Lung (tissue), 11 donors: ENCODE measurements at regions not wholly inside any gene's neighbourhood (a gene's known extent, or its start where the extent isn't known, plus 50 kb on each side); places are given as distances from the start of the nearest gene placed in this dataset.

Source experiments
- ATAC-seq: fragments of 200-7000 bp; cut with Tn5 transposase; one replicate; pipeline ENCODE4 v1.9.1; 2020; ENCODE audit warnings: moderate number of reproducible peaks; ENCODE audit not compliant: insufficient read depth, low FRiP score
- DNase-seq, 3 donors: peaks; one replicate each; pipeline ENCODE4 v3.0.0-alpha.2; 2013 to 2017
- H3K27ac ChIP-seq, 2 donors: one replicate each; pipeline ENCODE4 v1.5.1; 2013; ENCODE audit warnings: mild to moderate bottlenecking in 2 of 2, moderate library complexity in 2 of 2, control low read depth in 1 of 2, inconsistent platforms in 1 of 2, low read depth in 1 of 2, low read length in 1 of 2
- H3K27me3 ChIP-seq, 3 donors: one replicate each; pipeline ENCODE4 v1.5.1; 2013; ENCODE audit warnings: low read length in 2 of 3; ENCODE audit not compliant: control insufficient read depth in 3 of 3, insufficient read depth in 3 of 3
- H3K36me3 ChIP-seq, 4 donors: one replicate each; pipeline ENCODE4 v1.5.1; 2013; ENCODE audit warnings: low read length in 4 of 4, mild to moderate bottlenecking in 1 of 4, moderate library complexity in 1 of 4; ENCODE audit not compliant: control insufficient read depth in 4 of 4, insufficient read depth in 4 of 4
- H3K4me1 ChIP-seq, 5 donors: one replicate each; pipeline ENCODE4 v1.5.1; 2013; ENCODE audit warnings: low read length in 5 of 5, mild to moderate bottlenecking in 2 of 5, moderate library complexity in 1 of 5; ENCODE audit not compliant: control insufficient read depth in 5 of 5, insufficient read depth in 5 of 5
- H3K4me3 ChIP-seq: one replicate; pipeline ENCODE4 v1.5.1; 2013; ENCODE audit warnings: mild to moderate bottlenecking, control low read depth, moderate library complexity
- H3K9ac ChIP-seq, 2 donors: one replicate each; pipeline ENCODE4 v1.5.1; 2013; ENCODE audit warnings: low read length in 2 of 2, control low read depth in 1 of 2; ENCODE audit not compliant: insufficient read depth in 1 of 2
- H3K9me3 ChIP-seq, 4 donors: one replicate each; pipeline ENCODE4 v1.5.1; 2013; ENCODE audit warnings: low read length in 3 of 4, mild to moderate bottlenecking in 1 of 4, moderate library complexity in 1 of 4; ENCODE audit not compliant: control insufficient read depth in 4 of 4, insufficient read depth in 3 of 4
- CTCF ChIP-seq: IDR thresholded peaks from 2 replicates; pipeline ENCODE4 v1.5.1; 2012; ENCODE audit warnings: mild to moderate bottlenecking; ENCODE audit errors: control extremely low read depth, extremely low read depth
- WGBS, 2 donors: extraction: QIAGEN DNeasy Blood & Tissue Kit; methylation state at CpG; one replicate each; pipeline ENCODE4 v1.1.7; 2013; 5-methylcytosine and 5-hydroxymethylcytosine counted together
- donor health status: control.
- donor health status: control.
- donor health status: Bipolar disorder and iron deficiency.
- donor health status: healthy.
- donor health status: DM: yes; HTN: yes; CAD: no.

GRCh38 chr5:35545190-35545589 lies 72.5 kb upstream of the SPEF2 start:
- H3K9me3 ChIP-seq = peaks cover 0 to 4% (median 0%) of the 10 kb centered on the region in 4 donors
- 71 to 87% methylated on average over 4 of the region's 4 CpGs for WGBS, 2 donors
- no peak for TF ChIP-seq CTCF
- no peaks in the 10 kb centered on the region for H3K27me3 ChIP-seq
- H3K27ac ChIP-seq = no peak overlapping the region
- no peaks in the 10 kb centered on the region for H3K4me1 ChIP-seq
- H3K4me3 ChIP-seq = no peak overlapping the region
- H3K36me3 ChIP-seq = no peaks in the 10 kb centered on the region
- DNase-seq (no peak), ATAC-seq (no peak)
- H3K9ac ChIP-seq = no peak overlapping the region

- TF ChIP-seq CTCF = no peak
- 31 to 35% methylated on average over 1 of the region's 1 CpG for WGBS, 2 donors
- no peak for DNase-seq
- H3K9ac ChIP-seq = no peak overlapping the region
- no peak overlapping the region for H3K27ac ChIP-seq
- H3K9me3 ChIP-seq = peaks cover 0 to 4% (median 0%) of the 10 kb centered on the region in 4 donors
- no peak overlapping the region for H3K4me3 ChIP-seq
- H3K4me1 ChIP-seq = no peaks in the 10 kb centered on the region
- H3K36me3 ChIP-seq = no peaks in the 10 kb centered on the region
- no peaks in the 10 kb centered on the region for H3K27me3 ChIP-seq
- ATAC-seq = no peak
These were observed 74.3 kb upstream of the SPEF2 start for GRCh38 chr5:35543408-35543807.

- ATAC-seq (no peak), DNase-seq (no peak)
- 49 to 71% methylated on average over 3 of the region's 3 CpGs for WGBS, 2 donors
- H3K4me1 ChIP-seq = no peaks in the 10 kb centered on the region
- H3K27ac ChIP-seq = no peak overlapping the region
- no peaks in the 10 kb centered on the region for H3K36me3 ChIP-seq
- no peak overlapping the region for H3K4me3 ChIP-seq
- no peak for TF ChIP-seq CTCF
- no peaks in the 10 kb centered on the region for H3K27me3 ChIP-seq
- peaks cover 0 to 4% (median 0%) of the 10 kb centered on the region in 4 donors for H3K9me3 ChIP-seq
- H3K9ac ChIP-seq = no peak overlapping the region
These were observed 77.7 kb upstream of the SPEF2 start for GRCh38 chr5:35540002-35540401.

GRCh38 chr5:35538198-35538931 lies 79.3 kb upstream of the SPEF2 start:
- Histone ChIP-seq H3K9ac (no peak overlapping the region), H3K4me3 (no peak overlapping the region)
- WGBS, 2 donors = 71 to 75% methylated on average over 7 of the region's 7 CpGs

More at GRCh38 chr5:35538198-35538931, 79.3 kb upstream of the SPEF2 start:
- no peak for TF ChIP-seq CTCF
- Histone ChIP-seq H3K36me3 (no peaks in the 10 kb centered on the region), H3K4me1 (no peaks in the 10 kb centered on the region), H3K27me3 (no peaks in the 10 kb centered on the region), H3K27ac (no peak overlapping the region), H3K9me3 (peaks cover 0 to 4% (median 0%) of the 10 kb centered on the region in 4 donors)
- DNase-seq (no peak), ATAC-seq (no peak)
